Right atrium auricular region (tissue), 2 donors: ENCODE measurements at regions not wholly inside any gene's neighbourhood (a gene's known extent, or its start where the extent isn't known, plus 50 kb on each side); places are given as distances from the start of the nearest gene placed in this dataset.

Experiments used
- DNase-seq: peaks from one replicate; pipeline ENCODE4 v3.0.0-alpha.2; 2019; ENCODE audit warnings: low spot score
- H3K27ac ChIP-seq, 2 donors: fragments of 200-600 bp; sonication (generic); 1 replicate in 1 of 2; 2 replicates in 1 of 2; pipeline ENCODE4 v1.5.1; 2016 to 2019
- H3K27me3 ChIP-seq, 2 donors: fragments of 200-600 bp; sonication (generic); one replicate each; pipeline versions ENCODE4 v1.5.1 to v1.6.0; 2017 to 2019
- H3K36me3 ChIP-seq: fragments of 200-600 bp; sonication (generic); one replicate; pipeline ENCODE4 v1.5.1; 2016
- H3K4me1 ChIP-seq, 2 donors: fragments of 200-600 bp; sonication (generic); one replicate each; pipeline versions ENCODE4 v1.5.1 to v1.6.0; 2017 to 2019
- H3K4me3 ChIP-seq, 2 donors: fragments of 200-600 bp; sonication (generic); 1 replicate in 1 of 2; 2 replicates in 1 of 2; pipeline ENCODE4 v1.5.1; 2017 to 2019; ENCODE audit warnings: mild to moderate bottlenecking in 1 of 2, moderate library complexity in 1 of 2
- H3K9me3 ChIP-seq, 2 donors: fragments of 200-600 bp; sonication (generic); one replicate each; pipeline ENCODE4 v1.5.1; 2019
- TF ChIP-seq, protein P1 (sequence below), 2 donors: fragments of 200-600 bp; sonication (generic); IDR thresholded peaks; one replicate each; pipeline ENCODE4 v1.5.1; 2019; ENCODE audit warnings: antibody characterized with exemption in 2 of 2

DNA sequence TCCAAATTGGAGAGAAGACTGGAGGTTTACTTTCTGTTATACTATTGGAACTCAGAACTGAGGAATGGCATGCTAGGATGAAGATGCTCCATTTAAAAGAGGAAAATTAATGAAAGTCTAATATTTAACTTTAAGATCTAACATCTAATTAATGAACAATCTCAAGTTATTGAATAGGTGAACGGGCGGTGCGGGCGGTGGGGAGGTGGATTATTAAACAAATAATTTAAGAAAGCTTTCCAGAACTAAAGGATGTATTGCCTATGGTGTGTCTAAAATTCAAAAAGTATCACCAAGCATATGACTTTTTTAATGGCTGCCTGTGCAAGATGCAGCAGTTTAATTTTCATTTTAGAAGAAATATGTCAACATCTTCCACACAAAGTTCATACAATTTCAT, 1747.1 kb upstream of the SEL1L start:
- Histone ChIP-seq H3K4me1 (no peaks in the 10 kb centered on the region), H3K36me3 (no peaks in the 10 kb centered on the region), H3K9me3 (no peaks in the 10 kb centered on the region), H3K27me3 (no peaks in the 10 kb centered on the region), H3K4me3 (no peak overlapping the region), H3K27ac (no peak overlapping the region)
- DNase-seq, result no peak
- TF ChIP-seq, protein P1, sequence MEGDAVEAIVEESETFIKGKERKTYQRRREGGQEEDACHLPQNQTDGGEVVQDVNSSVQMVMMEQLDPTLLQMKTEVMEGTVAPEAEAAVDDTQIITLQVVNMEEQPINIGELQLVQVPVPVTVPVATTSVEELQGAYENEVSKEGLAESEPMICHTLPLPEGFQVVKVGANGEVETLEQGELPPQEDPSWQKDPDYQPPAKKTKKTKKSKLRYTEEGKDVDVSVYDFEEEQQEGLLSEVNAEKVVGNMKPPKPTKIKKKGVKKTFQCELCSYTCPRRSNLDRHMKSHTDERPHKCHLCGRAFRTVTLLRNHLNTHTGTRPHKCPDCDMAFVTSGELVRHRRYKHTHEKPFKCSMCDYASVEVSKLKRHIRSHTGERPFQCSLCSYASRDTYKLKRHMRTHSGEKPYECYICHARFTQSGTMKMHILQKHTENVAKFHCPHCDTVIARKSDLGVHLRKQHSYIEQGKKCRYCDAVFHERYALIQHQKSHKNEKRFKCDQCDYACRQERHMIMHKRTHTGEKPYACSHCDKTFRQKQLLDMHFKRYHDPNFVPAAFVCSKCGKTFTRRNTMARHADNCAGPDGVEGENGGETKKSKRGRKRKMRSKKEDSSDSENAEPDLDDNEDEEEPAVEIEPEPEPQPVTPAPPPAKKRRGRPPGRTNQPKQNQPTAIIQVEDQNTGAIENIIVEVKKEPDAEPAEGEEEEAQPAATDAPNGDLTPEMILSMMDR (IDR thresholded peaks at IDR 0.05), result no peak

DNA sequence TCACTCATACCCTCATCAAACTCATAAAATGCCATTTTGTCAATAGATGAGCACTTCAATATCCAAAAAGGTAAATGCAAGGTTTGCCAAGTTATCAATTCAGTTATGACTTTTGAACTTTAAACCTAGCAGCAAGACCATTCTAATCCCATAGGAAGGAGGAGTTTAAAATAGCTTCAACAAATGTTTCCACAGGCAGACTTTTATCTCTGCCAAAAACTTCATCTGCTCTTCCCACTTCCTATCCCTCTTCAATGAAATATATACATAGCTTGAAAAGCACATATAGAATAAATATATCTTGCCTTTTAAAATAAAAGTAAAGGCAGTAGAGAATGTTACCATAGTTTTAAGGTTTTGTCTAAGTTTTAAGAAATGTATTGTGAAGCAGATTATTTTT, 1749.1 kb upstream of the SEL1L start:
- DNase-seq, result no peak

DNA sequence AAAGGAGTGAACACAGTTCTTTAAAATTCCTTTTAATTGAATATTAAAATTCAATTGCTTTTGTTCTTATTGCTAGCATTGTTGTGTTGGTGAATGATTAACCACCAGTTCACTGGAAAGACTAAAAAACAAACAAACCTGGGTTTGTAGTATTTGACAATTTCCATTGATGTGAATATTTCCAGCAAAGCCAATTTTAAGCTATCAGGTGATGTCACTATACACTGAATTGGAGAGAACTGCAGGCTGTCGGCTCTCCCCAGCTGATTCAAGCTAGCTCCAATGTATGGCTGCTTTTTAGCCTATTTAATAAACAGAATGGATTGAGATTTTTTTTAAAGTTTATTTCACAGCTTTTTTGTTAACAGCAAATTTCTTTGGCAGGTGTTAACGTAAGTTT, 1753.6 kb upstream of the SEL1L start:
- H3K27me3 ChIP-seq, result no peaks in the 10 kb centered on the region
- H3K36me3 ChIP-seq, result no peaks in the 10 kb centered on the region
- no peak overlapping the region for H3K27ac ChIP-seq
- no peak for DNase-seq
- TF ChIP-seq, protein P1 (IDR thresholded peaks at IDR 0.05), result no peak
- no peaks in the 10 kb centered on the region for H3K9me3 ChIP-seq
- no peak overlapping the region for H3K4me3 ChIP-seq
- no peaks in the 10 kb centered on the region for H3K4me1 ChIP-seq

More for the DNA sequence above, 1749.1 kb upstream of the SEL1L start:
- Histone ChIP-seq H3K4me1 (no peaks in the 10 kb centered on the region), H3K4me3 (no peak overlapping the region), H3K9me3 (no peaks in the 10 kb centered on the region), H3K27ac (no peak overlapping the region), H3K27me3 (no peaks in the 10 kb centered on the region), H3K36me3 (no peaks in the 10 kb centered on the region)
- TF ChIP-seq, protein P1 (IDR thresholded peaks at IDR 0.05), result no peak

DNA sequence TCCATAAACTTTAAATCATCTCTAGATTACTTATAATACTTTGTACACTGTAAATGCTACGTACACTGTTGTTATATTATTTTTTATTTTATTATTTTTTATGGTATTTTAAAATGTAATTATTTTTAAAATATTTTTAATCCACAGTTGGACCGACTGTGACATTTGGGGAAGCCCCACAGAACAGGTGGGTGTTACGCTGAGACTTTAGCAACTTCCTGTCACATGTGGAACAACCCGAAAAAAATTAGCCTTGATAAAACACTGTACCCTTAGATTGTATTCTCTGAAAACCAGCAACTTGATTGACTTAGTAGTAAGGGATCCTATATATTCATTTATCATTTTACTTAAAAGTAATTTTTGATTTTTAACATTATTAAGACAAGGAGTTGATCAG, 1755.7 kb upstream of the SEL1L start:
- Histone ChIP-seq H3K27me3 (no peaks in the 10 kb centered on the region), H3K4me1 (no peaks in the 10 kb centered on the region), H3K27ac (no peak overlapping the region), H3K4me3 (no peak overlapping the region), H3K36me3 (no peaks in the 10 kb centered on the region), H3K9me3 (no peaks in the 10 kb centered on the region)
- TF ChIP-seq, protein P1 (IDR thresholded peaks at IDR 0.05), result no peak
- no peak for DNase-seq

DNA sequence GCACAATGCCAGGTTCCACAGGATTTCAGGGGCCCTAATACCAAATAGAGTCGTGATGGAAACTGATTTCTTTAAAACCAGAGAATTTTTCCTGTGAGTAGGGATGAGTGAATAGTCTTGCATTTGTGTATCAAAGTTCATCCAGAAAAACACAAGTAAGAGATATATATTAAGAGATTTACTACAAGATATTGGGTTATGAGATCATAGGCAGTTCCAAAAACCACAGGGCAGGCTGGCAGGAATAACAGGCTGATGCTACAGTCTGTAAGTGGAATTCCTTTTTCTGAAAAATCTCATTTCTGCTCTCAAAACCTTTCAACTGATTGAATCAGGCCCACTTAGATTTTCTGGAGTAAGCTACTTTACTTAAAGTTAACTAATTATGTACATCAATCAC, 1756.2 kb upstream of the SEL1L start:
- TF ChIP-seq, protein P1 (IDR thresholded peaks at IDR 0.05), result no peak
- no peak for DNase-seq

DNA sequence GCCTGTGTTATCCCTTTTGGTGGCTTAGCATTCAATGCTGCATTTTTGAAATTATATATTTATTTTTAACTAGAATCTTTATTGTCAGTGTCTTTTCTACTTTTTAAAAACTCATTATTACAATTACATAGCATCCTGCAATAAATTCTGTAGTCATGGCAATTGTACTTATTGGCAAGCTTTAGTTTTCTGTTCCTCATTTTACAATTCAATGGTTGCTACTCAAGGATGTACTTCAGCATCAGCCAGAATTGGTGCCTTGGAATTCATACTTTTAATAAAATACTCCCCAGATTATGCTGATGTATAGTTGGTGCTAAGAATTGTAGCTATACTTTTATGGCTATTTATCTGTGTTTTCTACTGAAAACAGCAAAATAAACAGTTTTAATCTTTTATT, 1756.8 kb upstream of the SEL1L start:
- DNase-seq, result no peak
- H3K36me3 ChIP-seq, result no peaks in the 10 kb centered on the region

More for the DNA sequence above, 1756.2 kb upstream of the SEL1L start:
- H3K27ac ChIP-seq, result no peak overlapping the region
- H3K36me3 ChIP-seq, result no peaks in the 10 kb centered on the region
- no peaks in the 10 kb centered on the region for H3K27me3 ChIP-seq
- no peak overlapping the region for H3K4me3 ChIP-seq
- H3K4me1 ChIP-seq, result no peaks in the 10 kb centered on the region
- H3K9me3 ChIP-seq, result no peaks in the 10 kb centered on the region

More for the DNA sequence above, 1756.8 kb upstream of the SEL1L start:
- TF ChIP-seq, protein P1 (IDR thresholded peaks at IDR 0.05), result no peak
- H3K9me3 ChIP-seq, result no peaks in the 10 kb centered on the region
- no peak overlapping the region for H3K27ac ChIP-seq
- H3K4me3 ChIP-seq, result no peak overlapping the region
- no peaks in the 10 kb centered on the region for H3K27me3 ChIP-seq
- no peaks in the 10 kb centered on the region for H3K4me1 ChIP-seq
